GM12878 (cell line): ENCODE measurements at regions not wholly inside any gene's neighbourhood (a gene's known extent, or its start where the extent isn't known, plus 50 kb on each side); places are given as distances from the start of the nearest gene placed in this dataset.

Experiments
- ATAC-seq: fragments of 200-7000 bp; cut with Tn5 transposase; 3 replicates; pipeline ENCODE4 v1.9.1; 2020; ENCODE audit warnings: mild to moderate bottlenecking, moderate library complexity
- BruUV-seq: library from RNA; stranded (reverse); fragments of 400-500 nt; replicated peaks from 2 replicates; lab custom pipeline; 2021; lab: Mats Ljungman, UMichigan
- CTCF ChIA-PET: fragments of 300-600 bp; sonication (Branson Sonifier 250); formaldehyde crosslinking; extraction: SDS; loops from one replicate; lab custom pipeline; 2021; ENCODE audit warnings: inconsistent platforms; lab: Yijun Ruan, JAX
- POLR2A ChIA-PET: fragments of 350-600 bp; formaldehyde crosslinking; extraction: SDS; loops from one replicate; lab custom pipeline; 2021; ENCODE audit warnings: inconsistent platforms; lab: Charles Lee
- RAD21 ChIA-PET: fragments of 300-600 bp; sonication (Branson Sonifier 250); formaldehyde crosslinking; loops from one replicate; lab custom pipeline; 2023; ENCODE audit warnings: antibody characterized with exemption; ENCODE audit not compliant: unreplicated experiment; lab: Charles Lee
- SMC1A ChIA-PET: fragments of 300-600 bp; sonication (Branson Sonifier 250); formaldehyde crosslinking; loops from one replicate; lab custom pipeline; 2023; ENCODE audit not compliant: unreplicated experiment, uncharacterized antibody; lab: Charles Lee
- DNase-seq: peaks from one replicate; pipeline ENCODE4 v3.0.0-alpha.2; 2011; ENCODE audit warnings: low read depth, low spot score
- FAIRE-seq: peaks from 3 replicates; lab custom pipeline; 2011; peaks lifted over from hg19 to GRCh38; lab: Jason Lieb, UNC
- H2AFZ ChIP-seq: 2 replicates; pipeline ENCODE4 v1.6.0; 2011; ENCODE audit warnings: low read depth, low read length, control low read depth; ENCODE audit not compliant: control insufficient read depth
- H3K27ac ChIP-seq: 2 replicates; pipeline ENCODE4 v1.5.1; 2011; ENCODE audit warnings: control low read depth; ENCODE audit not compliant: control insufficient read depth, insufficient read depth
- H3K27me3 ChIP-seq, 2 experiments: replicated peaks in 1 of 2; 2 replicates each; pipeline versions ENCODE4 v1.6.0 to v1.6.1; 2011; ENCODE audit warnings: low read length in 1 of 2; ENCODE audit not compliant: control insufficient read depth in 2 of 2, insufficient read depth in 2 of 2
- H3K36me3 ChIP-seq, 2 experiments: 2 replicates each; pipeline ENCODE4 v1.5.1; 2011; ENCODE audit warnings: low read length in 1 of 2; ENCODE audit not compliant: control insufficient read depth in 2 of 2, insufficient read depth in 2 of 2
- H3K4me1 ChIP-seq: 2 replicates; pipeline ENCODE4 v1.6.1; 2011; ENCODE audit warnings: mild to moderate bottlenecking, low read length, moderate library complexity, mixed read lengths; ENCODE audit not compliant: control insufficient read depth, insufficient read depth
- H3K4me2 ChIP-seq: 2 replicates; pipeline ENCODE4 v1.6.0; 2011; ENCODE audit warnings: control low read depth; ENCODE audit not compliant: control insufficient read depth, insufficient read depth
- H3K4me3 ChIP-seq: fragments of 200-600 bp; sonication (generic); 2 replicates; pipeline ENCODE4 v1.5.1; 2016
- H3K79me2 ChIP-seq: 2 replicates; pipeline ENCODE4 v1.6.0; 2011; ENCODE audit warnings: low read length; ENCODE audit not compliant: control insufficient read depth, insufficient read depth
- H3K9ac ChIP-seq: 2 replicates; pipeline ENCODE4 v1.8.0; 2011; ENCODE audit warnings: low read length, control low read depth, mixed read lengths; ENCODE audit not compliant: control insufficient read depth, insufficient read depth
- H3K9me3 ChIP-seq: replicated peaks from 3 replicates; pipeline ENCODE4 v1.5.1; 2011; ENCODE audit warnings: mild to moderate bottlenecking, low read length; ENCODE audit not compliant: control insufficient read depth, insufficient read depth
- H4K20me1 ChIP-seq: 2 replicates; pipeline ENCODE4 v1.6.0; 2011; ENCODE audit not compliant: control insufficient read depth, insufficient read depth
- EZH2 ChIP-seq: IDR thresholded peaks from 2 replicates; pipeline ENCODE4 v1.6.1; 2012; ENCODE audit warnings: low read depth, mild to moderate bottlenecking, control low read depth, inconsistent platforms, low read length, borderline replicate concordance; ENCODE audit not compliant: control insufficient read depth
- GATAD2B ChIP-seq: fragments of 450-650 bp; conservative IDR thresholded peaks from 2 replicates; pipeline ENCODE4 v1.6.1; 2017; ENCODE audit warnings: low read depth, mild to moderate bottlenecking, moderate library complexity
- HDGF ChIP-seq: fragments of 450-650 bp; IDR thresholded peaks from 2 replicates; pipeline ENCODE4 v1.6.1; 2016; ENCODE audit warnings: antibody characterized with exemption
- MYC ChIP-seq: IDR thresholded peaks from 2 replicates; pipeline ENCODE4 v1.6.1; 2011; ENCODE audit warnings: mild to moderate bottlenecking, low read length, moderate library complexity, inconsistent platforms; ENCODE audit not compliant: insufficient read depth, insufficient replicate concordance, insufficient read length, severe bottlenecking
- NFIC ChIP-seq: IDR thresholded peaks from 2 replicates; pipeline ENCODE4 v1.6.1; 2012; ENCODE audit warnings: low read depth, mild to moderate bottlenecking, inconsistent platforms, low read length, moderate library complexity
- NR2C1 ChIP-seq: fragments of 450-650 bp; IDR thresholded peaks from 2 replicates; pipeline ENCODE4 v1.6.1; 2017; ENCODE audit warnings: antibody characterized with exemption, mild to moderate bottlenecking, moderate library complexity
- NRF1 ChIP-seq: conservative IDR thresholded peaks from 2 replicates; pipeline ENCODE4 v1.6.1; 2011; ENCODE audit warnings: mild to moderate bottlenecking, low read depth, low read length, improper control_type of control experiment
- RAD51 ChIP-seq: fragments of 450-650 bp; IDR thresholded peaks from 2 replicates; pipeline ENCODE4 v1.6.1; 2016; ENCODE audit warnings: moderate library complexity, mild to moderate bottlenecking, inconsistent platforms
- SREBF2 ChIP-seq: IDR thresholded peaks from 2 replicates; pipeline ENCODE4 v1.6.1; 2012; ENCODE audit warnings: mild to moderate bottlenecking, low read length
- WGBS: methylation state at CpG from one replicate; pipeline ENCODE4 v1.1.6; 2016; ENCODE audit warnings: low lambda C conversion rate; ENCODE audit not compliant: insufficient replicate concordance, insufficient coverage; ENCODE audit errors: missing lambda C conversion rate; 5-methylcytosine and 5-hydroxymethylcytosine counted together
- in situ Hi-C: fragments of 300-500 bp; cut with MboI; formaldehyde crosslinking; loops from 9 replicates; pipeline ENCODE4 v1.14.3; 2018; ENCODE audit warnings: mixed read lengths
- intact Hi-C: fragments of 100-400 bp; cut with micrococcal nuclease; formaldehyde crosslinking; loops from one replicate; pipeline ENCODE4 v1.14.2; 2022; ENCODE audit not compliant: unreplicated experiment
- TF ChIP-seq, protein P1 (sequence below): fragments of 450-650 bp; IDR thresholded peaks from 2 replicates; pipeline ENCODE4 v1.6.1; 2017; ENCODE audit warnings: mild to moderate bottlenecking, moderate library complexity
- TF ChIP-seq, protein P2 (sequence below): IDR thresholded peaks from 2 replicates; pipeline ENCODE4 v1.6.1; 2011; ENCODE audit warnings: borderline replicate concordance, low read depth, mild to moderate bottlenecking, moderate library complexity, low read length; ENCODE audit not compliant: insufficient read depth, poor library complexity, severe bottlenecking
- TF ChIP-seq, protein P3 (sequence below): IDR thresholded peaks from 2 replicates; pipeline ENCODE4 v1.6.1; 2012; ENCODE audit warnings: mild to moderate bottlenecking, low read depth, low read length
- TF ChIP-seq, protein P4 (sequence below): fragments of 450-650 bp; conservative IDR thresholded peaks from 2 replicates; pipeline ENCODE4 v1.6.1; 2017; ENCODE audit warnings: mild to moderate bottlenecking, moderate library complexity

DNA sequence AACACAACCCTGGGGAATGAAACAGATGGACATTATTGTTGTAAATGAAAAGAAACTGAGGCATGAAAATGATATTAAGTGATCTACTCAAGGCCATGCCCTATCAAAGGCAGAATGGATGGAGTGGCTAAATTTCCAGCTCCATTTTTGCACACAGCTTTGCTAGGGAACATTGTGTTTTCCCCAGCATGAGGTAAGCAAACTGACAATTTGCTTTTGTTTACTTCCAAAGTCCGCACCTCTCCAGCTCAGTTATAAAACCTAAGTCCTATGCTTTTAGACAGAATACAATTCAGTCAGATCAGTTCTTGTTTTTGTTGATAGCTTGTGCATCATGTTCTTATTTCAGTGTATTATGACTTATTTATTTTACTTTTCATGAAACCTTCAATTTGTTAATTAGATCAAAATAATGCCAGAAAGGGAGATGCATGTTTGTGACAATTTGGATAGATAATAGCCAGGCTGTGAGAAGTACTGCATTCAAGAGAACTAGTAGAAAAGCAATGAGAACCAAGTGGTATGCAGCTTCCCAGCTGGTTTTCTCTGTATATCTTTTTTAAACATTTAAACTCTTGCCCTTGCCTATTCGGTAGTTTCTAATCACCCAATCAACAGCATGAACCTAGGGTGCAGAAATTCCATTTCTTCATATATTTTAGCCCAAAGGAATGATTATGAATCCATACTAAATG, 380.8 kb downstream of the SPATA31D1 start:
- POLR2A ChIA-PET = no interaction called here
- CTCF ChIA-PET = no interaction called here
- H3K79me2 ChIP-seq = no peaks in the 10 kb centered on the region
- no peak for TF ChIP-seq SREBF2
- TF ChIP-seq, protein P1, sequence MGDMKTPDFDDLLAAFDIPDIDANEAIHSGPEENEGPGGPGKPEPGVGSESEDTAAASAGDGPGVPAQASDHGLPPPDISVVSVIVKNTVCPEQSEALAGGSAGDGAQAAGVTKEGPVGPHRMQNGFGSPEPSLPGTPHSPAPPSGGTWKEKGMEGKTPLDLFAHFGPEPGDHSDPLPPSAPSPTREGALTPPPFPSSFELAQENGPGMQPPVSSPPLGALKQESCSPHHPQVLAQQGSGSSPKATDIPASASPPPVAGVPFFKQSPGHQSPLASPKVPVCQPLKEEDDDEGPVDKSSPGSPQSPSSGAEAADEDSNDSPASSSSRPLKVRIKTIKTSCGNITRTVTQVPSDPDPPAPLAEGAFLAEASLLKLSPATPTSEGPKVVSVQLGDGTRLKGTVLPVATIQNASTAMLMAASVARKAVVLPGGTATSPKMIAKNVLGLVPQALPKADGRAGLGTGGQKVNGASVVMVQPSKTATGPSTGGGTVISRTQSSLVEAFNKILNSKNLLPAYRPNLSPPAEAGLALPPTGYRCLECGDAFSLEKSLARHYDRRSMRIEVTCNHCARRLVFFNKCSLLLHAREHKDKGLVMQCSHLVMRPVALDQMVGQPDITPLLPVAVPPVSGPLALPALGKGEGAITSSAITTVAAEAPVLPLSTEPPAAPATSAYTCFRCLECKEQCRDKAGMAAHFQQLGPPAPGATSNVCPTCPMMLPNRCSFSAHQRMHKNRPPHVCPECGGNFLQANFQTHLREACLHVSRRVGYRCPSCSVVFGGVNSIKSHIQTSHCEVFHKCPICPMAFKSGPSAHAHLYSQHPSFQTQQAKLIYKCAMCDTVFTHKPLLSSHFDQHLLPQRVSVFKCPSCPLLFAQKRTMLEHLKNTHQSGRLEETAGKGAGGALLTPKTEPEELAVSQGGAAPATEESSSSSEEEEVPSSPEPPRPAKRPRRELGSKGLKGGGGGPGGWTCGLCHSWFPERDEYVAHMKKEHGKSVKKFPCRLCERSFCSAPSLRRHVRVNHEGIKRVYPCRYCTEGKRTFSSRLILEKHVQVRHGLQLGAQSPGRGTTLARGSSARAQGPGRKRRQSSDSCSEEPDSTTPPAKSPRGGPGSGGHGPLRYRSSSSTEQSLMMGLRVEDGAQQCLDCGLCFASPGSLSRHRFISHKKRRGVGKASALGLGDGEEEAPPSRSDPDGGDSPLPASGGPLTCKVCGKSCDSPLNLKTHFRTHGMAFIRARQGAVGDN = no peak
- no peak for TF ChIP-seq HDGF
- TF ChIP-seq GATAD2B = no peak
- TF ChIP-seq, protein P2, sequence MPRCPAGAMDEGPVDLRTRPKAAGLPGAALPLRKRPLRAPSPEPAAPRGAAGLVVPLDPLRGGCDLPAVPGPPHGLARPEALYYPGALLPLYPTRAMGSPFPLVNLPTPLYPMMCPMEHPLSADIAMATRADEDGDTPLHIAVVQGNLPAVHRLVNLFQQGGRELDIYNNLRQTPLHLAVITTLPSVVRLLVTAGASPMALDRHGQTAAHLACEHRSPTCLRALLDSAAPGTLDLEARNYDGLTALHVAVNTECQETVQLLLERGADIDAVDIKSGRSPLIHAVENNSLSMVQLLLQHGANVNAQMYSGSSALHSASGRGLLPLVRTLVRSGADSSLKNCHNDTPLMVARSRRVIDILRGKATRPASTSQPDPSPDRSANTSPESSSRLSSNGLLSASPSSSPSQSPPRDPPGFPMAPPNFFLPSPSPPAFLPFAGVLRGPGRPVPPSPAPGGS = no peak
- TF ChIP-seq, protein P3, sequence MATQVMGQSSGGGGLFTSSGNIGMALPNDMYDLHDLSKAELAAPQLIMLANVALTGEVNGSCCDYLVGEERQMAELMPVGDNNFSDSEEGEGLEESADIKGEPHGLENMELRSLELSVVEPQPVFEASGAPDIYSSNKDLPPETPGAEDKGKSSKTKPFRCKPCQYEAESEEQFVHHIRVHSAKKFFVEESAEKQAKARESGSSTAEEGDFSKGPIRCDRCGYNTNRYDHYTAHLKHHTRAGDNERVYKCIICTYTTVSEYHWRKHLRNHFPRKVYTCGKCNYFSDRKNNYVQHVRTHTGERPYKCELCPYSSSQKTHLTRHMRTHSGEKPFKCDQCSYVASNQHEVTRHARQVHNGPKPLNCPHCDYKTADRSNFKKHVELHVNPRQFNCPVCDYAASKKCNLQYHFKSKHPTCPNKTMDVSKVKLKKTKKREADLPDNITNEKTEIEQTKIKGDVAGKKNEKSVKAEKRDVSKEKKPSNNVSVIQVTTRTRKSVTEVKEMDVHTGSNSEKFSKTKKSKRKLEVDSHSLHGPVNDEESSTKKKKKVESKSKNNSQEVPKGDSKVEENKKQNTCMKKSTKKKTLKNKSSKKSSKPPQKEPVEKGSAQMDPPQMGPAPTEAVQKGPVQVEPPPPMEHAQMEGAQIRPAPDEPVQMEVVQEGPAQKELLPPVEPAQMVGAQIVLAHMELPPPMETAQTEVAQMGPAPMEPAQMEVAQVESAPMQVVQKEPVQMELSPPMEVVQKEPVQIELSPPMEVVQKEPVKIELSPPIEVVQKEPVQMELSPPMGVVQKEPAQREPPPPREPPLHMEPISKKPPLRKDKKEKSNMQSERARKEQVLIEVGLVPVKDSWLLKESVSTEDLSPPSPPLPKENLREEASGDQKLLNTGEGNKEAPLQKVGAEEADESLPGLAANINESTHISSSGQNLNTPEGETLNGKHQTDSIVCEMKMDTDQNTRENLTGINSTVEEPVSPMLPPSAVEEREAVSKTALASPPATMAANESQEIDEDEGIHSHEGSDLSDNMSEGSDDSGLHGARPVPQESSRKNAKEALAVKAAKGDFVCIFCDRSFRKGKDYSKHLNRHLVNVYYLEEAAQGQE = no peak
- TF ChIP-seq NR2C1 = no peak
- TF ChIP-seq MYC = no peak
- no peak for TF ChIP-seq NRF1
- TF ChIP-seq RAD51 = no peak
- TF ChIP-seq NFIC = no peak
- TF ChIP-seq EZH2 = no peak
- TF ChIP-seq, protein P4, sequence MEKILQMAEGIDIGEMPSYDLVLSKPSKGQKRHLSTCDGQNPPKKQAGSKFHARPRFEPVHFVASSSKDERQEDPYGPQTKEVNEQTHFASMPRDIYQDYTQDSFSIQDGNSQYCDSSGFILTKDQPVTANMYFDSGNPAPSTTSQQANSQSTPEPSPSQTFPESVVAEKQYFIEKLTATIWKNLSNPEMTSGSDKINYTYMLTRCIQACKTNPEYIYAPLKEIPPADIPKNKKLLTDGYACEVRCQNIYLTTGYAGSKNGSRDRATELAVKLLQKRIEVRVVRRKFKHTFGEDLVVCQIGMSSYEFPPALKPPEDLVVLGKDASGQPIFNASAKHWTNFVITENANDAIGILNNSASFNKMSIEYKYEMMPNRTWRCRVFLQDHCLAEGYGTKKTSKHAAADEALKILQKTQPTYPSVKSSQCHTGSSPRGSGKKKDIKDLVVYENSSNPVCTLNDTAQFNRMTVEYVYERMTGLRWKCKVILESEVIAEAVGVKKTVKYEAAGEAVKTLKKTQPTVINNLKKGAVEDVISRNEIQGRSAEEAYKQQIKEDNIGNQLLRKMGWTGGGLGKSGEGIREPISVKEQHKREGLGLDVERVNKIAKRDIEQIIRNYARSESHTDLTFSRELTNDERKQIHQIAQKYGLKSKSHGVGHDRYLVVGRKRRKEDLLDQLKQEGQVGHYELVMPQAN = no peak

More for the DNA sequence above, 380.8 kb downstream of the SPATA31D1 start:
- FAIRE-seq = no peak
- ChIA-PET SMC1A (no interaction called here), RAD21 (no interaction called here)
- Histone ChIP-seq H2AFZ (no peak overlapping the region), H3K9me3 (no peaks in the 10 kb centered on the region), H3K9ac (no peak overlapping the region), H3K27ac (no peak overlapping the region), H3K4me1 (no peaks in the 10 kb centered on the region), H3K4me3 (no peak overlapping the region), H3K4me2 (no peak overlapping the region), H3K36me3 (no peaks in the 10 kb centered on the region), H4K20me1 (no peaks in the 10 kb centered on the region), H3K27me3 (no peaks in the 10 kb centered on the region)
- no peak for ATAC-seq
- BruUV-seq = no TSS peak
- intact Hi-C loops (no loop called here), in situ Hi-C loops (no loop called here)
- 0% methylated on average over 2 of the region's 2 CpGs for WGBS
- no peak for DNase-seq
